Erythroblast (primary cell): ENCODE measurements at regions not wholly inside any gene's neighbourhood (a gene's known extent, or its start where the extent isn't known, plus 50 kb on each side); places are given as distances from the start of the nearest gene placed in this dataset.

Experiments
- DNase-seq, 2 experiments: peaks; one replicate each; lab custom pipeline; 2025; lab: John Stamatoyannopoulos, UW
- GATA1 ChIP-seq: IDR thresholded peaks from 2 replicates; pipeline ENCODE4 v1.6.1; 2011; ENCODE audit warnings: low read depth, mild to moderate bottlenecking, control low read depth, low read length, moderate library complexity
- POLR2A ChIP-seq: IDR thresholded peaks from 2 replicates; pipeline ENCODE4 v1.6.1; 2011; ENCODE audit warnings: mild to moderate bottlenecking, low read length

DNA sequence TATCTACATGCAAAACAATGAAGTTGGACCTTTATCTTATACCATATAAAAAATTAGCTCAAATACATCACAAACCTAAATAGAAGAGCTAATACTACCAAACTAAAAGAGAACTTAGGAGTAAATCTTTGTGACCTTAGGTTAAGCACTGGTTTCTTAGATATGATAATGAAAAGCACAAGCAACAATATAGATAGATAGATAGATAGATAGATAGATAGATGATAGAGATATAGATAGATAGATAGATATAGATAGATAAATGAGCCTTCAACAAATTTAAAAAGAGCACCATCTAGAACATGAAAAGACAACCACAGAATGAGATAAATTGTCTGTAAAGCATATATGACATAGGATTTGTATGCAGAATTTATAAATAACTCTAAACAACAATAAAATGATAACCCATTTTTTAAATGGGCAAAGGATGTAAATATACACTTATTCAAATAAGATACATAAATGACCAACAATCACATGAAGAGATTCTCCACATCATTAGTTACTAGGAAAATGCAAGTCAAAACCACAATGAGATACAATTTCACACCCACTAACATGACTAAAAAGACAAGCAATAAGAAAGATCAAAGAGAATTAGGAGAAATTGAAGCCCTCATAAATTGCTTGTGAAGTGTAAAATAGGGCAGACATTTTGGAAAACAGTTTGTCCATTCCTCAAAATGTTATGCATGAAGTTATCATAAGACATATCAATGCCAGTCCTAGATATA is 293.7 kb downstream of the BTG1 start:
- TF ChIP-seq GATA1 (no peak), POLR2A (no peak)
- no peak for DNase-seq

DNA sequence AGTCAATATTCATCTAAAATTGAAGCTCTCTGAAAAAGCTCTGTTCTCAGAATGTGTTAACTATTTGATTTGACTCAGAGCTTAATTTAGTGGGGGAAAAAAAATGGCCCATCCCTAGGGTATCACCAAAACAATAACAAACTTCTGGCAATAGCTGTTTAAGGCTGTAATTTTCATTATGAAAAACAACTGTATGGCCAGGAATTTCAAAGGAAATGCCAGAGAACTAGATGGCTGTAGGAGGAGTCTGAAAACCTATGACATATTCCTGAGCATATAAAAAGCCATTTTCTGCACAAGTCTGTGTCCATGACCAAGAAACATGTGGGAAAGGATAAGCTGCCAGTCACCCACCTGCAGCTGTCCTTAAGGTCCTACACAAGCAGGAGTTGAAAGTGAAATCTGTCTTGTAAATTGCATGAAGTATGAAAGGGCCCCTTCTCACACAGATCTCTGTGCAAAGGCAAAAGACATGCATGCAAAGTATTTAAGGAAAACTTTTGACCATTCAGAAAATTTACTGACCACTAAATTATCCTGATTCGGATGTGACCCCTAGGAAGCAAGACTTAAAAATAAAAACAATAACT is 299.1 kb downstream of the BTG1 start:
- no peak for TF ChIP-seq GATA1
- no peak for DNase-seq

DNA sequence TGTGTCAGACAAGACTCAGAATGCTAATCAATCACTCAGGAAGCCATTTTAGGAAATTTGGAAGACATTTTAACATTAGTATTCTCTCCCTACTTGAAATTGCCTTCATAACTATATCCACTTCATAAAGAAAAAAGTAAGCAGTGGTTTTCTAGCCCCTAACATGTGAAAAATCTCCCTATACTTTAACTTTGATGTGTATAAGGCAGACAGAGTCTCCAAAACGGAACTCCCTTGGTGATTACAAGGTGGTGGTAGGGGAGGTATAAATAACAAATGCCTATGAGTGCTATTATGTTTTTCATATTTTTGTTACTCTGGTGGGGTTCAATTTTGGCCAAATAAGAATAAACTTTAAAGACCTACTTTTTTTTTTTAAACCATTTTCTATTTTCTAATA is 300.3 kb downstream of the BTG1 start:
- TF ChIP-seq GATA1 (no peak), POLR2A (no peak)
- no peak for DNase-seq

GRCh38 chr12:91841822-91842221 is 303.8 kb downstream of the BTG1 start:
- TF ChIP-seq POLR2A (no peak), GATA1 (no peak)
- DNase-seq, result no peak

- DNase-seq, result no peak
- TF ChIP-seq GATA1 (no peak), POLR2A (no peak)
These were observed 308.9 kb downstream of the BTG1 start for GRCh38 chr12:91836696-91837095.

- TF ChIP-seq GATA1 (no peak), POLR2A (no peak)
- no peak for DNase-seq
These were observed 309.4 kb downstream of the BTG1 start for GRCh38 chr12:91836264-91836663.

- TF ChIP-seq GATA1 (no peak), POLR2A (no peak)
These were observed 310.0 kb downstream of the BTG1 start for GRCh38 chr12:91835693-91836092.

DNA sequence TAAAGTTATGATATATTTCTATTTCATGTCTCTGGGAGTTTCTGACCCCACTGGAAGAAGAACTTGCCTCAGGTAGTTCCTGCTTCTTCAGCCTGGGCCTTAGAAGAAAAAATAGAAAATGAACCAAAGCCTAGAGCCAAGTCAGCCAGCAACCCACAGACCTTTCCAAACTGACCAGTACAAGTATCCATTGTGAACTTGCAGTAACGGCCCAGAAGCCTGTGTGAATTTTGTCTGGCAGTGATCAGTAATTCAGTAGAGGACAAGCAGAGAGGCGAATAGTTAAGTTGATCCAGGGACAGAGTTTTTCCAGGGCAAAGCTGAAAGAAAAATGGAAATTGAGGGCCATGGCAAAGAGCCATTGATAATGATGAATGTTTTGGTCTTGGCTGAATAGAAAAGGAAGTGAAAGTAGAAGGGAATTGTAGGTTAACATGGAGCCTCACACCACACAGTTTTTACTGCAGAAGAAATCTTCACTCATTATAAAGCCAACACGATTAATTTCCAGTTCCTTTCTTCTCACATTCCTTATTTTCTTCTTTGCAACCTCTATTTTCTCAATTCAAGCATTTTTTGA is 311.8 kb downstream of the BTG1 start:
- DNase-seq, result no peak
- TF ChIP-seq GATA1 (no peak), POLR2A (no peak)

More at GRCh38 chr12:91835693-91836092, 310.0 kb downstream of the BTG1 start:
- DNase-seq, result no peak

GRCh38 chr12:91825999-91826398 is 319.6 kb downstream of the BTG1 start:
- TF ChIP-seq GATA1, result no peak
- TF ChIP-seq POLR2A, result no peak
- no peak for DNase-seq

GRCh38 chr12:91824991-91825390 is 320.7 kb downstream of the BTG1 start:
- DNase-seq, result no peak
- no peak for TF ChIP-seq GATA1
- TF ChIP-seq POLR2A, result no peak

DNA sequence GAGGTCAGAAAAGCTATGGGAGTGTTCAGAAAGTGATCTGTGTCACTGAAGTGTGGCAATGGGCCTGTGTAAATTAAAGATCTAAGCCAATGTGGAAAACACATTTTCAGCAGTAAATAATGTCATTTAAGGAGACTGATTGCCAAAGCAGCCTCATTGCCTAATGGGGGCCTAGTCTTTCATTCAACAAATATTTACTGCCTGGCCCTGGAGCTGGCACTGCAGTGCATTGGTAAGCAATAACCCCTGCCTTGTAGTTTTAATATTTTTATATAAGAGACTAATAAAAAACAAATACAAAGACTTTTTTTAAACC is 326.6 kb downstream of the BTG1 start:
- no peak for DNase-seq
- no peak for TF ChIP-seq POLR2A
- TF ChIP-seq GATA1, result no peak

GRCh38 chr12:91818227-91819131 is 327.2 kb downstream of the BTG1 start:
- TF ChIP-seq GATA1, result no peak
- no peak for TF ChIP-seq POLR2A
- DNase-seq, result no peak

- TF ChIP-seq POLR2A (no peak), GATA1 (no peak)
- no peak for DNase-seq
These were observed 328.1 kb downstream of the BTG1 start for GRCh38 chr12:91817517-91817916.

- DNase-seq, result no peak
- TF ChIP-seq POLR2A, result no peak
- TF ChIP-seq GATA1, result no peak
These were observed 331.9 kb downstream of the BTG1 start for GRCh38 chr12:91813701-91814100.
